ENCODE measurements at regions not wholly inside any gene's neighbourhood (a gene's known extent, or its start where the extent isn't known, plus 50 kb on each side); places are given as distances from the start of the nearest gene placed in this dataset.
A peak's percentile ranks its signal among the peaks of the same experiment; 100 is the strongest.
"Not testable (repeated sequence)": the region's sequence is repeated elsewhere in the genome, so short reads cannot be mapped to it uniquely, and the experiment has no call there.

- DNase-seq = no peak
Observed at GRCh38 chr5:123997462-123998215, 485.7 kb downstream of the CSNK1G3 start.

GRCh38 chr5:123997064-123997461, 485.1 kb downstream of the CSNK1G3 start:
- no peak for DNase-seq

- no peak for DNase-seq
Observed at GRCh38 chr5:123992641-123993040, 480.7 kb downstream of the CSNK1G3 start.

- no peak for DNase-seq
Observed at GRCh38 chr5:123987956-123988355, 476.0 kb downstream of the CSNK1G3 start.

- DNase-seq = no peak
Observed at GRCh38 chr5:123976379-123977033, 464.5 kb downstream of the CSNK1G3 start.

- DNase-seq = not testable (repeated sequence)
Observed at GRCh38 chr5:123975521-123975920, 463.5 kb downstream of the CSNK1G3 start.

GRCh38 chr5:123966781-123967180, 454.8 kb downstream of the CSNK1G3 start:
- DNase-seq = no peak

GRCh38 chr5:123965626-123966025, 453.6 kb downstream of the CSNK1G3 start:
- peak in 13 of 58 donors; percentile 0 to 58 (median 2) for DNase-seq

- no peak for DNase-seq
Observed at GRCh38 chr5:123964884-123965283, 452.9 kb downstream of the CSNK1G3 start.

GRCh38 chr5:123960526-123960925, 448.5 kb downstream of the CSNK1G3 start:
- no peak for DNase-seq

- DNase-seq = no peak
Observed at GRCh38 chr5:123951582-123951977, 439.6 kb downstream of the CSNK1G3 start.

GRCh38 chr5:123950701-123951581, 439.0 kb downstream of the CSNK1G3 start:
- no peak for DNase-seq

- no peak for DNase-seq
Observed at GRCh38 chr5:123949807-123950340, 437.9 kb downstream of the CSNK1G3 start.

GRCh38 chr5:123949043-123949804, 437.2 kb downstream of the CSNK1G3 start:
- no peak for DNase-seq

GRCh38 chr5:123947797-123948196, 435.8 kb downstream of the CSNK1G3 start:
- DNase-seq = no peak

GRCh38 chr5:123945548-123945947, 433.6 kb downstream of the CSNK1G3 start:
- no peak for DNase-seq

- no peak for DNase-seq
Observed at GRCh38 chr5:123943151-123943550, 431.2 kb downstream of the CSNK1G3 start.

GRCh38 chr5:123940416-123940815, 428.4 kb downstream of the CSNK1G3 start:
- peak in 3 of 58 donors; percentile 2 to 14 (median 4) for DNase-seq

GRCh38 chr5:123937230-123937629, 425.3 kb downstream of the CSNK1G3 start:
- peak in 1 of 58 donors; percentile 2 for DNase-seq

GRCh38 chr5:123936548-123936947, 424.6 kb downstream of the CSNK1G3 start:
- DNase-seq = no peak

GRCh38 chr5:123933812-123934211, 421.8 kb downstream of the CSNK1G3 start:
- DNase-seq = not testable (repeated sequence)
